ENCODE measurements at regions not wholly inside any gene's neighbourhood (a gene's known extent, or its start where the extent isn't known, plus 50 kb on each side); places are given as distances from the start of the nearest gene placed in this dataset.

DNA sequence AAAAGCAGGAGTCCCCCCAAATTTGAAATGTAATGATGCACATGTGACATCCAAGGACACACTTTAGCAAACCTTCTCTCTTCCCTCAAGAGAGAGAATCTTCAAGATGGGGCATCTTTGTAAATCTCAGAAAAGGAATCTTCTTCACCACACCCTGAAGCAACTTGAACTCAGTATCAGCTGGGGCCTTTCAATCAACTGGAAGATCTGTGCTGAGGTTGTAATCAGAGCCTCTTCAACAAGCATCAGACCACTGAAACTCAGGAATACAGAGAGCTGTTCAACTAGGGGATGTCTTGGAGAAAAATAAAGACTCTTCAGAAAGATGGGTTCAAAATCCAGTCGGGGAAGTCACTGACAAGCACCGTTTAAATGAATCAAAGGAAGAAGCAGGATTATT is 92.5 kb upstream of the CAMK1G start:
- Mint-ChIP-seq H3K27me3 (peaks cover 0 to 17% (median 6%) of the 10 kb centered on the region in 5 donors), H3K4me1 (peaks cover 0 to 2% (median 0%) of the 10 kb centered on the region in 4 donors), H3K9me3 (peaks cover 0 to 12% (median 7%) of the 10 kb centered on the region in 9 donors), H3K36me3 (peaks cover 0 to 11% (median 4%) of the 10 kb centered on the region in 3 donors), H3K27ac (no peak overlapping the region), H3K4me3 (no peak overlapping the region)
- POLR2A ChIA-PET, result no interaction called here
- no peak for DNase-seq
- no peak for ATAC-seq

DNA sequence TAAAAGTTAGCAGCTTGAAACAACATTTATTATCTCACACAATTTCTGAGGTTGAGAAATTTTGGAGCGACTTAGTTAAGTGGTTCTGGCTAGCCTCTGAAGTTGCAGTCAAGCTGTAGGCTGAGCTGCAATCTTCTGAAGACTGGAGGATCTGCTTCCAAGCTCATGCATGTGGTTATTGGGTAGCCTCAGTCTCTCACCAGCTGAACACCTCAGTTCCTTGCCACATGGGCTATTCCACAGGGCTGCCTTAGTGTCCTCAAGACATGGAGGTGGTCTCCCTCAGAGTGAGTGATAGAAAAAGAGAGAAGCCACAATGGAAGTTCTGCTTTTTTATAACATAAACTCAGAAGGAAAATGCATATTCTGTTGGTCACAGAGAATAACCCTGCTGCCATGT is 92.0 kb upstream of the CAMK1G start:
- ATAC-seq (no peak), DNase-seq (no peak)
- H3K4me1 Mint-ChIP-seq, result peaks cover 0 to under 1% (median 0%) of the 10 kb centered on the region in 4 donors
- H3K27me3 Mint-ChIP-seq, result peaks cover 0 to 18% (median 6%) of the 10 kb centered on the region in 5 donors
- no peak overlapping the region for H3K4me3 Mint-ChIP-seq
- POLR2A ChIA-PET, result no interaction called here
- peaks cover 0 to 14% (median 9%) of the 10 kb centered on the region in 9 donors for H3K9me3 Mint-ChIP-seq
- H3K27ac Mint-ChIP-seq, result no peak overlapping the region
- H3K36me3 Mint-ChIP-seq, result peaks cover 0 to 13% (median 4%) of the 10 kb centered on the region in 3 donors

DNA sequence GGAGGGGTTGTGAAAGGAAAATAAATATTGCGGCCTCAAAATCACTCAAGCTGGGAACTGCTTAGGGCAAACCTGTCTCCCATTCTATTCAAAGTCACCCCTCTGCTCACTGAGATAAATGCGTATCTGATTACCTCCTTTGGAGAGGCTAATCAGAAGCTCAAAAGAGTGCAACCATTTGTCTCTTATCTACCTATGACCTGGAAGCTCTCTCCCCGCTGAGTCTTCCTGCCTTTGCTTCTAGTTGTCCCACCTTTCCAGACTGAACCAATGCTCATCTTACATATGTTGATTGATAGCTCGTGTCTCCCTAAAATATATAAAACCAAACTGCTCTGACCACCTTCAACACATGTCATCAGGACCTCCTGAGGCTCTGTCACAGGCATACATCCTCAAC is 91.6 kb upstream of the CAMK1G start:
- DNase-seq (no peak), ATAC-seq (no peak)
- POLR2A ChIA-PET, result no interaction called here
- H3K4me3 Mint-ChIP-seq, result no peak overlapping the region
- H3K36me3 Mint-ChIP-seq, result peaks cover 0 to 17% (median 4%) of the 10 kb centered on the region in 3 donors
- no peaks in the 10 kb centered on the region for H3K4me1 Mint-ChIP-seq
- peaks cover 0 to 18% (median 6%) of the 10 kb centered on the region in 5 donors for H3K27me3 Mint-ChIP-seq
- H3K9me3 Mint-ChIP-seq, result peaks cover 0 to 18% (median 11%) of the 10 kb centered on the region in 9 donors
- no peak overlapping the region for H3K27ac Mint-ChIP-seq

DNA sequence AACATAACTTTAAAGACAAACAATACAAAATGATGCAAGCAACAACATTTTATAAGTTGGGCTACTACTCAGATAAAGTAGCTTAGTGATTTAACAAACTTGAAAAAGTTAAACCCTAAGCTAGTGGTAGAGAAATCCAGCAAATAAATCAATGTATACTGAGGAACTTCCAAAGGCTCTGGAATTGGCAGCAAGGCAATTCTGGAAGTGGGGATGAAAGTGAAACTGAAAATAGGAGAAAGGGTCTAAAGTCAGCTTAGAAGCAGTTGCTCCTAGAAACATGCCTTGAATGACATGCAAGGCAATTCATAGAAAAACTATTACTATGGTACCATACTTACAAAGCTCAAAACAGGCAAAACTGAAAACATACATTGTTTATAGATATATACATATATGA is 90.0 kb upstream of the CAMK1G start:
- POLR2A ChIA-PET, result no interaction called here
- DNase-seq, result no peak
- peaks cover 0 to 9% (median 3%) of the 10 kb centered on the region in 5 donors for H3K27me3 Mint-ChIP-seq
- peaks cover 0 to 19% (median 4%) of the 10 kb centered on the region in 3 donors for H3K36me3 Mint-ChIP-seq
- H3K4me1 Mint-ChIP-seq, result no peaks in the 10 kb centered on the region
- no peak overlapping the region for H3K4me3 Mint-ChIP-seq
- H3K9me3 Mint-ChIP-seq, result peaks cover 0 to 26% (median 18%) of the 10 kb centered on the region in 9 donors
- no peak overlapping the region for H3K27ac Mint-ChIP-seq
- no peak for ATAC-seq

DNA sequence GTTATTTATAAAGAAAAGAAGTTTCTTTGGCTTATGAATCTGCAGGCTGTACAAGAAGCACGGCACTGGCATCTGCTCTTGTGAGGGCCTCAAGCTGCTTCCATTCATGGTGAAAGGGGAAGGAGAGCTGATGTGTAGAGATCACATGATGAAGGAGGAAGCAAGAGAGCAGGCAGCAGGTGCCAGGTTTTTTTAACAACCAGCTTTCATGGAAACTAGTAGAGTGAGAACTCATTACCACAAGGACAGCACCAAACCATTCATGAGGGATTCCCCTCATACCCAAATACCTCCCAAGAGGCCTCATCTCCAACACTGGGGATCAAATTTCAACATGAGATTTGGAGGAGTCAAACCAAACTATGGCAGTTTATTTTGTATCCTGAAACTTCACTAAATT is 85.8 kb upstream of the CAMK1G start:
- H3K36me3 Mint-ChIP-seq, result peaks cover 4 to 41% (median 14%) of the 10 kb centered on the region in 3 donors
- peaks cover 9 to 53% (median 41%) of the 10 kb centered on the region in 9 donors for H3K9me3 Mint-ChIP-seq
- POLR2A ChIA-PET, result no interaction called here
- ATAC-seq (no peak), DNase-seq (no peak)
- no peaks in the 10 kb centered on the region for H3K4me1 Mint-ChIP-seq
- H3K27ac Mint-ChIP-seq, result no peak overlapping the region
- no peak overlapping the region for H3K4me3 Mint-ChIP-seq
- peaks cover 0 to 9% (median 0%) of the 10 kb centered on the region in 5 donors for H3K27me3 Mint-ChIP-seq

DNA sequence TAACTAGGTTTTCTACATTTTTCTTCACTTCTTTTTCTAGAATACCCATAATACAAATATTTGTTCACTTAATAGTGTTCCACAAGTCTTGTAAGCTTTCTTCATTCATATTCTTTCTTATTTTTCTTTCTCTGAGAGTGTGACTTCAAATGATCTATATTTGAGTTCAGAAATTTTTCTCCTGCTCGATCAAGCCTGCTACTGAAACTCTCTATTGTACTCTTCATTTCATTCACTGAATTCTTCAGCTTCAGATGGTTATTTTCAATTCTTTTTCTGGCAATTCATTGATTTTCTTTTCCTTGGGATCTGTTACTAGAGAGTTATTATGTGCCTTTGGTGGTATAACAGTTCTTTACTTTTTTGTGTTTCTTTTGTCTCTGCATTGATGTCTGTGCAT is 82.5 kb upstream of the CAMK1G start:
- Mint-ChIP-seq H3K4me1 (no peaks in the 10 kb centered on the region), H3K27me3 (peaks cover 0 to 20% (median 8%) of the 10 kb centered on the region in 5 donors), H3K4me3 (no peak overlapping the region), H3K36me3 (peaks cover 4 to 30% (median 10%) of the 10 kb centered on the region in 3 donors), H3K9me3 (peaks cover 6 to 48% (median 38%) of the 10 kb centered on the region in 9 donors), H3K27ac (no peak overlapping the region)
- ATAC-seq, result no peak
- no peak for DNase-seq
- POLR2A ChIA-PET, result no interaction called here

DNA sequence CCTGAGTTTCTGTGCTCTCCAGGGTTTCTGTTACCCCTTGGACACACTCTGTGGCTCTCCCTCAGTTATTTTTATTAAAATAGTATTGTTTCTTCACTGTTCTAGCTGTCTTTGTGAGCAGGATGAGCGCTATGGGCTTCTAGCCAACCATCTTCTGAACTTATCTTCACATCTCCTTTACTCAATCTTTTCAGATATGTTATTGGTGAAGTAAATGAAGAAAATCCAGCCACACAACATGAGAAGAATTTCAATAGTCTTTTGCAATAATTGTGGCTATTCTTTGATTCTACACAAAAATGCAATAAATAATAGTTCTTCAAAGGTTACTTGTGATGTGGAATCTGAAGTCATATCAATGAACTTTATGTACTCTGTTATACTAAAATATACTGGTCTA is 80.3 kb upstream of the CAMK1G start:
- POLR2A ChIA-PET, result no interaction called here
- Mint-ChIP-seq H3K4me3 (peak overlapping the region in 1 of 10 donors; percentile 29), H3K9me3 (peaks cover 6 to 37% (median 23%) of the 10 kb centered on the region in 9 donors), H3K36me3 (peaks cover 4 to 21% (median 10%) of the 10 kb centered on the region in 3 donors), H3K27ac (no peak overlapping the region), H3K27me3 (peaks cover 3 to 23% (median 10%) of the 10 kb centered on the region in 5 donors), H3K4me1 (no peaks in the 10 kb centered on the region)
- DNase-seq, result no peak
- ATAC-seq, result no peak

DNA sequence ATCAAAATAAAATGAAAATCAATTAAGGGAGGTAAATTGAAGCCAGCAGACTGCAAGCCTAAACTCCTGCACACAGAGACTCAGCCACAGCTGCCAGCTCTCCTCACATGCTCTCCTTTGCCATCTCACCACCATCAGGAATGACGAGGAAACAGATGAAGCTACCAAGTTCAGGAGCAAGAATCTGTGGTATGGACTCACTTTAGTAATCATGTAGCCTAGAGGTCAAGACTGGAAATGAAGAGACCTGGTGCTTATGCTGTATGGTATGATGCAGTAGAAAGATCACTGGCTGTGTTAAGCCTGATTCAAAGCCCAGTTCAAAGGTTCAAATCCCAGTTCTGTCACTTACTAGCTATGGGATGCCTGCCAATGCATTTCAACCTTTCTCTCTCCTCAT is 78.9 kb upstream of the CAMK1G start:
- Mint-ChIP-seq H3K27ac (no peak overlapping the region), H3K9me3 (peaks cover 6 to 25% (median 18%) of the 10 kb centered on the region in 9 donors), H3K36me3 (peaks cover 4 to 17% (median 10%) of the 10 kb centered on the region in 3 donors), H3K27me3 (peaks cover 4 to 23% (median 14%) of the 10 kb centered on the region in 5 donors), H3K4me1 (no peaks in the 10 kb centered on the region), H3K4me3 (no peak overlapping the region)
- DNase-seq (no peak), ATAC-seq (no peak)
- POLR2A ChIA-PET, result no interaction called here

DNA sequence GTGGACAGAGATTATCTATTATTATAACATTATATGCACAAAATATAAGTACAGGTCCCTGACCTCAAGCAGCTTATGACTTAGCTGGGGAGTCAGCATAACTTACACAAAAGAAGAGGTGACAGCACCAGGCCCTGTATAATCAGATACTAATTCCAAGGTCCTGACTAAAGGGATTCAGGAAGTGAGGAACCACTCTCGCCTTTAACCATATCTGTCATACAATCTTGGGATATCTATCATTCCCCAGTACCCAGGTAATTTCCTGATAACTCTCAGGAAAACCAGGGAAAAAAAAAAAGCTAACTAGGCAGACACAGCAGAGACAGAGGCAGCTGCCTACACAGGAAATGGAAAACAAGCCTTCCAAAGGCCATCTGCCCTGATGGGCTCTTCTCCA is 78.5 kb upstream of the CAMK1G start:
- H3K4me1 Mint-ChIP-seq, result no peaks in the 10 kb centered on the region
- H3K9me3 Mint-ChIP-seq, result peaks cover 6 to 21% (median 16%) of the 10 kb centered on the region in 9 donors
- no peak overlapping the region for H3K27ac Mint-ChIP-seq
- POLR2A ChIA-PET, result no interaction called here
- DNase-seq (no peak), ATAC-seq (no peak)
- H3K27me3 Mint-ChIP-seq, result peaks cover 4 to 23% (median 14%) of the 10 kb centered on the region in 5 donors
- peaks cover 4 to 14% (median 7%) of the 10 kb centered on the region in 3 donors for H3K36me3 Mint-ChIP-seq
- H3K4me3 Mint-ChIP-seq, result no peak overlapping the region

DNA sequence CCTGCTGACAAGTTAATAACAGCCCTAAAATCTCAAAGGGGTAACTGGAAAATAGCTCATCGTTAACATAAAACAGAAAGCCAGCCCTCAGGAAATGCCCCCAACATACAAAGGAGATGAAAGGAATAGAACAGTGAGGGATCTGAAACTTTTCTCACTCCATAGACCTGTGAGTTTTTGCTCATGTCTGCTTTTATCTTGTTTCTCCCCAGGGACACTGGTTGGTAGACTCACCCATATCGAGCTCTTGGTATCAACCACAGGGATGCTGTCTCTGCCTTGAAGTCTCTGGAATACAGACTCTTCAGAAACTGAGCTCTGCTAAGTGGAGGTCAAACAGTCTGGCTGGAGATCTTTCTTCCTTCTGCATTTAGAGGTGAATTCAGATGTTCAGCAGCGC is 77.4 kb upstream of the CAMK1G start:
- Mint-ChIP-seq H3K9me3 (peaks cover 1 to 11% (median 6%) of the 10 kb centered on the region in 9 donors), H3K27me3 (peaks cover 4 to 23% (median 15%) of the 10 kb centered on the region in 5 donors), H3K4me1 (no peaks in the 10 kb centered on the region), H3K36me3 (peaks cover 0 to 3% (median 2%) of the 10 kb centered on the region in 3 donors), H3K27ac (no peak overlapping the region), H3K4me3 (no peak overlapping the region)
- POLR2A ChIA-PET, result no interaction called here
- ATAC-seq, result no peak
- DNase-seq, result no peak

DNA sequence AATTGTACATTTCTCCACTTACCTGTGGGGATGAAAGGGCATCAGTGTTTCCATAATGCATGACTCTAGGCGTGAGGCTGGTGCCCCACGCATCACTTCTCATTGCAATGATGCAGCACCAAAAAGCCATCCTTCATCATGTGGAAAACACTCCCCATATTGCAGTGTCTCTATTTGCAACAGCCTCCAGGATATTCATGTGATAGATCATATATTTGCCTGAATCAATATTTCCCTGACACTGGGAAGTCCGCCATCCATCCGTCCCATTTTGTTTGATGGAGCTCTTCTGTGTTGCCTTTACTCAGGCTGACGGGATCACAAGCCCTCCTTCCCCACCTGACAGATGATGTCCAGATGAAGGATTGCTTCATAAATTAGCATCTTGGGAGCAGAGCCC is 74.5 kb upstream of the CAMK1G start:
- H3K27ac Mint-ChIP-seq, result no peak overlapping the region
- no peak for ATAC-seq
- peaks cover 0 to 5% (median 0%) of the 10 kb centered on the region in 9 donors for H3K9me3 Mint-ChIP-seq
- DNase-seq, result no peak
- no peak overlapping the region for H3K4me3 Mint-ChIP-seq
- POLR2A ChIA-PET, result no interaction called here
- H3K27me3 Mint-ChIP-seq, result peaks cover 3 to 23% (median 10%) of the 10 kb centered on the region in 5 donors
- no peaks in the 10 kb centered on the region for H3K4me1 Mint-ChIP-seq
- H3K36me3 Mint-ChIP-seq, result peaks cover 0 to 3% (median 0%) of the 10 kb centered on the region in 3 donors

DNA sequence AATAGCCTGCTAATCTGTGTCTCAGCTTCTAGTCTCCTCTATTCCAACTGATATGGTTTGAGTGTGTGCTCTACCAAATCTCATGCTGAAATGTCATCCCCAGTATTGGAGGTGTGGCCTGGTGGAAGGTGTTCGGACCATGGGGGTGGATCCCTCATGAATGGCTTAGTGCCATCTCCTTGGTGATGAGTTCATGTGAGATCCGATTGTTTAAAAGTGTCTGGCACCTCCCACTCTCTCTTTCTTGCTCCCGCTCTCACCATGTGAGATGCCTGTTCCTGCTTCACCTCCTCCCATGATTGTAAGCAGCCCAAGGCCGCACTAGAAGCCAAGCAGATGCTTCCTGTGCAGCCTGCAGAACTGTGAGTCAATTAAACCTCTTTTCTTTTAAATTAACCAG is 73.5 kb upstream of the CAMK1G start:
- Mint-ChIP-seq H3K27me3 (peaks cover 3 to 29% (median 14%) of the 10 kb centered on the region in 5 donors), H3K4me3 (no peak overlapping the region), H3K27ac (no peak overlapping the region), H3K9me3 (peaks cover 0 to 5% (median 0%) of the 10 kb centered on the region in 9 donors), H3K4me1 (no peaks in the 10 kb centered on the region), H3K36me3 (peaks cover 0 to 3% (median 0%) of the 10 kb centered on the region in 3 donors)
- POLR2A ChIA-PET, result no interaction called here
- ATAC-seq (no peak), DNase-seq (no peak)

DNA sequence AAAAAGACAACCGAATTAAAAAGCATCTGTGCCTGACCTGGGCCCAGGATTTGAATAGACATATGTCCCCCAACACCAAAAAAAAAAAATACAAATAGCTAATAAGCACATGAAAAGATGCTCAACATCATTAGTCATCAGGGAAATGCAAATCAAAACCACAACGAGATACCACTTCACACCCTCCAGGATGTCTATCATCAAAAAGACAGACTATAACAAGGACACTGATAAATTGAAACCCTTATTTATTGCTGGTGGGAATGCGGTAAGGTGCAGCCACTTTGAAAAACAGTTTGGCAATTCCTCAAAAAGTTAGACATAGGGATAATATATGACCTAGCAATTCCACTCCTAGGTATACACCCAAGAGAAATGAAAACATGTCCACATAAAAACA is 72.3 kb upstream of the CAMK1G start:
- H3K9me3 Mint-ChIP-seq, result peaks cover 0 to 5% (median 0%) of the 10 kb centered on the region in 9 donors
- no peaks in the 10 kb centered on the region for H3K4me1 Mint-ChIP-seq
- no peak overlapping the region for H3K4me3 Mint-ChIP-seq
- DNase-seq, result no peak
- ATAC-seq, result no peak
- POLR2A ChIA-PET, result no interaction called here
- H3K36me3 Mint-ChIP-seq, result peaks cover 0 to 3% (median 0%) of the 10 kb centered on the region in 3 donors
- H3K27me3 Mint-ChIP-seq, result peaks cover 9 to 29% (median 19%) of the 10 kb centered on the region in 5 donors
- no peak overlapping the region for H3K27ac Mint-ChIP-seq

DNA sequence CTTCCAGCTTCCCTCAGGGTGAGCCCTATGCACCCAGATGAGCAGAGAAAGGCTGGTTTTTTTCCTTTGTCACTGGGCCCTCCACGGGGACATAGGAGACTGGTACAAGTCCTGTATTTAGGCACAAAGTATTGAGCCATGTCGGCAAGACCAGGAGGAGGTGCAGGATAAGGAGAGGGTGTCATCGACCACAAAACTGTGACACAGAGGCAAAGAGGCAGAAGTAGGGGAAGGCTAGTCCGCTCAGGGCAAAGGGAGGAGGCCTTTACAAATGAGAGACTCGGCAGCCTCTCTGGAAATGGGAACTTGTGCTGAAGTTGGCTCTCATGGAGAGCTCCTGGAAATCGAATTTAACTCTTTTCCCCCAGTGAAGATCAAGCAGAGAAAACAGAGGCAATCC is 70.7 kb upstream of the CAMK1G start:
- POLR2A ChIA-PET, result no interaction called here
- no peaks in the 10 kb centered on the region for H3K4me1 Mint-ChIP-seq
- ATAC-seq (no peak), DNase-seq (no peak)
- H3K27ac Mint-ChIP-seq, result peak overlapping the region in 1 of 10 donors; percentile 26
- H3K36me3 Mint-ChIP-seq, result peaks cover 0 to 3% (median 0%) of the 10 kb centered on the region in 3 donors
- H3K9me3 Mint-ChIP-seq, result peaks cover 0 to 5% (median 0%) of the 10 kb centered on the region in 9 donors
- H3K4me3 Mint-ChIP-seq, result no peak overlapping the region
- peaks cover 8 to 25% (median 22%) of the 10 kb centered on the region in 5 donors for H3K27me3 Mint-ChIP-seq

Data from naive thymus-derived CD8-positive, alpha-beta T cell (primary cell).